H1 (cell line): ENCODE measurements at regions not wholly inside any gene's neighbourhood (a gene's known extent, or its start where the extent isn't known, plus 50 kb on each side); places are given as distances from the start of the nearest gene placed in this dataset.

Experiments
- CEBPB ChIP-seq: IDR thresholded peaks from 2 replicates; pipeline ENCODE4 v1.6.1; 2012; ENCODE audit warnings: low read depth, low read length
- CTCF ChIP-seq, 3 experiments: IDR thresholded peaks; 1 replicate in 2 of 3; 2 replicates in 1 of 3; pipeline versions ENCODE4 v1.5.1 to v1.6.1; 2011; ENCODE audit warnings: low read length in 3 of 3, mild to moderate bottlenecking in 3 of 3, inconsistent platforms in 2 of 3, low read depth in 1 of 3, moderate library complexity in 1 of 3; ENCODE audit not compliant: insufficient read depth in 1 of 3; ENCODE audit errors: control extremely low read depth in 1 of 3
- GTF2F1 ChIP-seq: IDR thresholded peaks from 2 replicates; pipeline ENCODE4 v1.6.1; 2012; ENCODE audit warnings: low read depth, low read length, improper control_type of control experiment, borderline replicate concordance
- POLR2A ChIP-seq, 2 experiments: IDR thresholded peaks; 1 replicate in 1 of 2; 2 replicates in 1 of 2; pipeline ENCODE4 v1.6.1; 2011; ENCODE audit warnings: low read depth in 2 of 2, low read length in 2 of 2, mild to moderate bottlenecking in 2 of 2; ENCODE audit errors: control extremely low read depth in 1 of 2
- TAF1 ChIP-seq: IDR thresholded peaks from 2 replicates; pipeline ENCODE4 v1.6.1; 2011; ENCODE audit warnings: mild to moderate bottlenecking, low read depth, low read length
- YY1 ChIP-seq: IDR thresholded peaks from 2 replicates; pipeline ENCODE4 v1.6.1; 2011; ENCODE audit warnings: low read depth, mild to moderate bottlenecking, low read length

- no peak for TF ChIP-seq CTCF (IDR thresholded peaks at IDR 0.05; ENCODE audit: control extremely low read depth in 1 of 3, insufficient read depth in 1 of 3, low read depth in 1 of 3, low read length in 3 of 3)
- no peak for TF ChIP-seq GTF2F1
- no peak for TF ChIP-seq YY1
- no peak for TF ChIP-seq POLR2A (IDR thresholded peaks at IDR 0.05; ENCODE audit: control extremely low read depth in 1 of 2, low read depth in 2 of 2, low read length in 2 of 2)
- no peak for TF ChIP-seq CEBPB
- TF ChIP-seq TAF1, result no peak
Observed at GRCh38 chr1:192916021-192916420, 107.2 kb downstream of the RGS2 start.
